ENCODE measurements at regions not wholly inside any gene's neighbourhood (a gene's known extent, or its start where the extent isn't known, plus 50 kb on each side); places are given as distances from the start of the nearest gene placed in this dataset.

- Mint-ChIP-seq H3K27ac (no peak overlapping the region), H3K4me3 (no peak overlapping the region), H3K4me1 (no peaks in the 10 kb centered on the region), H3K27me3 (peaks cover 0 to 3% of the 10 kb centered on the region in 2 donors), H3K36me3 (no peaks in the 10 kb centered on the region), H3K9me3 (peaks cover 3 to 5% (median 3%) of the 10 kb centered on the region in 3 donors)
- ATAC-seq (replicated peaks in 1 of 4): no peak
- Histone ChIP-seq H3K36me3 (ENCODE audit: control insufficient read depth in 2 of 2, extremely low read depth in 1 of 2, insufficient read depth in 1 of 2, low read length in 1 of 2) (no peaks in the 10 kb centered on the region), H3K27me3 (replicated peaks in 1 of 2; ENCODE audit: control insufficient read depth in 2 of 2, extremely low read depth in 1 of 2, insufficient read depth in 2 of 2, low read length in 1 of 2) (no peaks in the 10 kb centered on the region), H3K9me3 (no peaks in the 10 kb centered on the region), H3K27ac (ENCODE audit: low read length) (no peak overlapping the region), H3K4me1 (ENCODE audit: control insufficient read depth in 1 of 2, extremely low read depth in 1 of 2, insufficient read depth in 2 of 2, low read length in 2 of 2) (no peaks in the 10 kb centered on the region), H3K4me3 (ENCODE audit: control insufficient read depth in 1 of 2, extremely low read depth in 1 of 2, low read length in 1 of 2) (no peak overlapping the region)
- ChIA-PET POLR2A (no interaction called here), CTCF (no interaction called here)
- no peak for DNase-seq
These were observed 217.8 kb upstream of the ARHGEF26 start for GRCh38 chr3:153903430-153903829.

DNA sequence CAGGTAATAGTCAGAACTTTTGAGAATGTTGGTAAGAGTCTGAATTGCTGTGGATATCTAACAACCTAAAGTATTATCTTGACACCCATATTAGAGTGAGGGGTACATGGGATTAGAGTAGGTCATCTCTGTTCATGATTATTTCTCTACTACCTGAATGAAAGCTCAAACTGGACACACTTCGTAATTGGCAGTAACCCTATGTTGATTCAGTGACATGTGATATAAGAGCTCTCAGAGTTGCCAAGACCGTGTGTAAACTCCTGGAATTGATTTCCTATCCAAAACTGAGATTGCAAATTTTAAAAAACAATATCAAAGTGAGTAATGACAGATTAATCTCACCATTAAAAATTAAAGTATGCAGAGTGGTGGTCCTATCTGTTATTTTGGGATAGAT lies 214.8 kb upstream of the ARHGEF26 start:
- peaks cover 3 to 5% (median 3%) of the 10 kb centered on the region in 3 donors for H3K9me3 Mint-ChIP-seq
- no peak overlapping the region for H3K27ac Mint-ChIP-seq
- Histone ChIP-seq H3K4me1 (ENCODE audit: control insufficient read depth in 1 of 2, extremely low read depth in 1 of 2, insufficient read depth in 2 of 2, low read length in 2 of 2) (no peaks in the 10 kb centered on the region), H3K27me3 (replicated peaks in 1 of 2; ENCODE audit: control insufficient read depth in 2 of 2, extremely low read depth in 1 of 2, insufficient read depth in 2 of 2, low read length in 1 of 2) (no peaks in the 10 kb centered on the region), H3K36me3 (ENCODE audit: control insufficient read depth in 2 of 2, extremely low read depth in 1 of 2, insufficient read depth in 1 of 2, low read length in 1 of 2) (no peaks in the 10 kb centered on the region), H3K4me3 (ENCODE audit: control insufficient read depth in 1 of 2, extremely low read depth in 1 of 2, low read length in 1 of 2) (no peak overlapping the region), H3K27ac (ENCODE audit: low read length) (no peak overlapping the region), H3K9me3 (no peaks in the 10 kb centered on the region)
- WGBS (ENCODE audit: insufficient coverage): 60% methylated on average over 1 of the region's 2 CpGs
- H3K4me1 Mint-ChIP-seq: no peaks in the 10 kb centered on the region
- ATAC-seq (replicated peaks in 1 of 4) (no peak), DNase-seq (no peak)
- no peaks in the 10 kb centered on the region for H3K36me3 Mint-ChIP-seq
- no peak overlapping the region for H3K4me3 Mint-ChIP-seq
- ChIA-PET CTCF (interaction anchor here in 1 of 2 donors (0.6 kb wide), 1 partner anchor 66 kb away, joined by 3 read pairs; no protein-coding TSS in a partner anchor), POLR2A (no interaction called here)
- H3K27me3 Mint-ChIP-seq: peaks cover 0 to 9% of the 10 kb centered on the region in 2 donors

DNA sequence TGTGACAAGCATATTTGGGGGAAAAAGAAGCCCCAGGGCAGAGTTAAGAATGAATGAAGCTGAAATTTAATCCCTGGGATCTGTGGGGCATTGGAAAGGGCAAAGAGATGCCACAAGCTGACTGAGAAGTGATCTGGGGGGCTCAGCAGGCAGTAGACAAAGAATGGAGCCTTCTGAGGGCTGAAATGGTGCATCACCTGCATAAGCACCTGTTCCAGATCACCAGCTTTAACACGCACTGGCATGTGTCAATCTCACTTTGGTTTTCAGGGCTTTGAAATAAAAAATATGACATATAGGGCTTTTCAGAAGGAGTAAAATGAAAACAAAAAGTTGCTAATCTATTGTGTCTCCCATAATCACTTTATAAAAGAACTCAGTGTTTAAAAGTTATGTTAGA lies 210.8 kb upstream of the ARHGEF26 start:
- no CpG with 5 or more reads among the region's 1 CpG for WGBS (ENCODE audit: insufficient coverage)
- ChIA-PET CTCF (no interaction called here), POLR2A (no interaction called here)
- Histone ChIP-seq H3K4me3 (ENCODE audit: control insufficient read depth in 1 of 2, extremely low read depth in 1 of 2, low read length in 1 of 2) (no peak overlapping the region), H3K9me3 (no peaks in the 10 kb centered on the region), H3K27me3 (replicated peaks in 1 of 2; ENCODE audit: control insufficient read depth in 2 of 2, extremely low read depth in 1 of 2, insufficient read depth in 2 of 2, low read length in 1 of 2) (peaks cover 0 to 9% of the 10 kb centered on the region in 2 experiments), H3K36me3 (ENCODE audit: control insufficient read depth in 2 of 2, extremely low read depth in 1 of 2, insufficient read depth in 1 of 2, low read length in 1 of 2) (no peaks in the 10 kb centered on the region), H3K4me1 (ENCODE audit: control insufficient read depth in 1 of 2, extremely low read depth in 1 of 2, insufficient read depth in 2 of 2, low read length in 2 of 2) (no peaks in the 10 kb centered on the region), H3K27ac (ENCODE audit: low read length) (no peak overlapping the region)
- DNase-seq (no peak), ATAC-seq (replicated peaks in 1 of 4) (no peak)
- H3K27me3 Mint-ChIP-seq: peaks cover 4 to 16% of the 10 kb centered on the region in 2 donors
- H3K36me3 Mint-ChIP-seq: no peaks in the 10 kb centered on the region
- no peaks in the 10 kb centered on the region for H3K4me1 Mint-ChIP-seq
- H3K4me3 Mint-ChIP-seq: no peak overlapping the region
- no peak overlapping the region for H3K27ac Mint-ChIP-seq
- no peaks in the 10 kb centered on the region for H3K9me3 Mint-ChIP-seq

GRCh38 chr3:153911116-153911515 lies 210.1 kb upstream of the ARHGEF26 start:
- Histone ChIP-seq H3K27me3 (replicated peaks in 1 of 2; ENCODE audit: control insufficient read depth in 2 of 2, extremely low read depth in 1 of 2, insufficient read depth in 2 of 2, low read length in 1 of 2) (peaks cover 0 to 9% of the 10 kb centered on the region in 2 experiments), H3K9me3 (no peaks in the 10 kb centered on the region), H3K4me1 (ENCODE audit: control insufficient read depth in 1 of 2, extremely low read depth in 1 of 2, insufficient read depth in 2 of 2, low read length in 2 of 2) (no peaks in the 10 kb centered on the region), H3K36me3 (ENCODE audit: control insufficient read depth in 2 of 2, extremely low read depth in 1 of 2, insufficient read depth in 1 of 2, low read length in 1 of 2) (no peaks in the 10 kb centered on the region), H3K27ac (ENCODE audit: low read length) (no peak overlapping the region), H3K4me3 (ENCODE audit: control insufficient read depth in 1 of 2, extremely low read depth in 1 of 2, low read length in 1 of 2) (no peak overlapping the region)
- ChIA-PET CTCF (no interaction called here), POLR2A (no interaction called here)
- DNase-seq (no peak), ATAC-seq (replicated peaks in 1 of 4) (no peak)
- Mint-ChIP-seq H3K9me3 (no peaks in the 10 kb centered on the region), H3K4me1 (no peaks in the 10 kb centered on the region), H3K27ac (no peak overlapping the region), H3K4me3 (no peak overlapping the region), H3K27me3 (peaks cover 6 to 17% of the 10 kb centered on the region in 2 donors), H3K36me3 (no peaks in the 10 kb centered on the region)
- WGBS (ENCODE audit: insufficient coverage): no CpG with 5 or more reads among the region's 2 CpGs

GRCh38 chr3:153919773-153920172 lies 201.4 kb upstream of the ARHGEF26 start:
- ATAC-seq (replicated peaks in 1 of 4): no peak
- H3K36me3 ChIP-seq (ENCODE audit: control insufficient read depth in 2 of 2, extremely low read depth in 1 of 2, insufficient read depth in 1 of 2, low read length in 1 of 2): no peaks in the 10 kb centered on the region
- no peaks in the 10 kb centered on the region for H3K4me1 Mint-ChIP-seq
- H3K9me3 ChIP-seq: no peaks in the 10 kb centered on the region
- WGBS (ENCODE audit: insufficient coverage): no CpG with 5 or more reads among the region's 1 CpG
- H3K4me3 ChIP-seq (ENCODE audit: control insufficient read depth in 1 of 2, extremely low read depth in 1 of 2, low read length in 1 of 2): no peak overlapping the region
- H3K36me3 Mint-ChIP-seq: no peaks in the 10 kb centered on the region
- no peak overlapping the region for H3K4me3 Mint-ChIP-seq
- no peaks in the 10 kb centered on the region for H3K9me3 Mint-ChIP-seq
- POLR2A ChIA-PET: no interaction called here
- H3K27ac Mint-ChIP-seq: no peak overlapping the region
- CTCF ChIA-PET: no interaction called here
- no peak overlapping the region for H3K27ac ChIP-seq (ENCODE audit: low read length)
- no peaks in the 10 kb centered on the region for H3K4me1 ChIP-seq (ENCODE audit: control insufficient read depth in 1 of 2, extremely low read depth in 1 of 2, insufficient read depth in 2 of 2, low read length in 2 of 2)
- peaks cover 12 to 21% of the 10 kb centered on the region in 2 donors for H3K27me3 Mint-ChIP-seq
- H3K27me3 ChIP-seq (replicated peaks in 1 of 2; ENCODE audit: control insufficient read depth in 2 of 2, extremely low read depth in 1 of 2, insufficient read depth in 2 of 2, low read length in 1 of 2): peaks cover 0 to 2% of the 10 kb centered on the region in 2 experiments
- DNase-seq: no peak

DNA sequence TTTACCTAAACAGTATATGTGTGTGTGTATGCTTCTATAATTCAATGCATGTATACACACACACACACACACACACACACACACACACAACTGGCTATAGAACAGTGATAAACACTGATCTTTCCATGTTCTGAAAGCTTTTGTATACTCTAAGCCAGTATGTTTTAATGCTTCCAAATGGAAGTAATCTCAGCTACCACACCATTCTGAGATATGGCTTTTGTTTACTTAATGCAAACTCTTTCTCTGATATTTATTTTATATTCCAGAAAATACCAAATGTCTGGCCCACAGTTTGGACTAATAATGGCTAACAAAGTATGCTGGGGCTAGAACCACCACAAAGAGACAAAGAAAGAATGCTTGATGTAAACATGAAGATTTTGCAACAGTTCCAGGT lies 199.4 kb upstream of the ARHGEF26 start:
- Histone ChIP-seq H3K4me3 (ENCODE audit: control insufficient read depth in 1 of 2, extremely low read depth in 1 of 2, low read length in 1 of 2) (no peak overlapping the region), H3K27ac (ENCODE audit: low read length) (no peak overlapping the region), H3K27me3 (replicated peaks in 1 of 2; ENCODE audit: control insufficient read depth in 2 of 2, extremely low read depth in 1 of 2, insufficient read depth in 2 of 2, low read length in 1 of 2) (peaks cover 0 to 2% of the 10 kb centered on the region in 2 experiments), H3K4me1 (ENCODE audit: control insufficient read depth in 1 of 2, extremely low read depth in 1 of 2, insufficient read depth in 2 of 2, low read length in 2 of 2) (no peaks in the 10 kb centered on the region), H3K9me3 (no peaks in the 10 kb centered on the region), H3K36me3 (ENCODE audit: control insufficient read depth in 2 of 2, extremely low read depth in 1 of 2, insufficient read depth in 1 of 2, low read length in 1 of 2) (no peaks in the 10 kb centered on the region)
- no peak for DNase-seq
- no peaks in the 10 kb centered on the region for H3K9me3 Mint-ChIP-seq
- ATAC-seq (replicated peaks in 1 of 4): no peak
- no peaks in the 10 kb centered on the region for H3K4me1 Mint-ChIP-seq
- H3K4me3 Mint-ChIP-seq: no peak overlapping the region
- H3K27ac Mint-ChIP-seq: no peak overlapping the region
- ChIA-PET POLR2A (no interaction called here), CTCF (no interaction called here)
- peaks cover 10 to 20% of the 10 kb centered on the region in 2 donors for H3K27me3 Mint-ChIP-seq
- H3K36me3 Mint-ChIP-seq: no peaks in the 10 kb centered on the region

DNA sequence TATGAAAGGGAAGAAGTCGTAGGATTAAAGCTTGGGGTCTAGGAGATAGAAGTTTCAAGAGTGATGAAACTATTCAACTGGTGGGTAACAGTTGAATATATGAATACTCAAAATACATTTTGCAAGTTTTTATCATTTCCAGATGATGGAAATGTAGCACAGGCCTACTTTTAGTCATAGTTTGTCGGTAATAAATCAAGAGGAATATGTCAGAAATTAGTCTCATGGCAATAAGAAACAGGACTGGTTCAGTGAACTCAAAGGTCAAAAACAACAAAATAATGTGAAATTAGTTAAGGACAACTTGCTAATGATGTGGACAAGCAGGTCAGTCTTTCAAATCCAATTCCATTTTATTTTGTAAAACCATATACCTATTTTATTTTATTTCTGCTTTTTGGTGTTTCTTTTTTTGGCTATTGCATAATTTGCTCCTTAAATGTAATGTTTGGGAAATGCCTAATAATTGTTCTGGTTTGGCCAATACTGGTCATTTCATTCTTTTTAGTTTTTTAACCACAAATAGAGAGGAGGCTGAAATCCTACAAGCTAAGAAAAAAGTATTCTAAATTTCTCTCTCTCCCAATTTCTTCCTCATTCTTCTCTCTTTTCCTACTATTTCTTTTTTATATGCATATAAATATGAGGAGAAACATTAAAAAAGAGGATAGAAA lies 195.2 kb upstream of the ARHGEF26 start:
- Mint-ChIP-seq H3K36me3 (no peaks in the 10 kb centered on the region), H3K4me1 (no peaks in the 10 kb centered on the region), H3K27me3 (peaks cover 9 to 13% of the 10 kb centered on the region in 2 donors), H3K27ac (no peak overlapping the region), H3K4me3 (no peak overlapping the region), H3K9me3 (no peaks in the 10 kb centered on the region)
- no peak overlapping the region for H3K4me3 ChIP-seq (ENCODE audit: control insufficient read depth in 1 of 2, extremely low read depth in 1 of 2, low read length in 1 of 2)
- DNase-seq (no peak), ATAC-seq (replicated peaks in 1 of 4) (no peak)
- WGBS (ENCODE audit: insufficient coverage): 80% methylated on average over 1 of the region's 2 CpGs
- H3K27me3 ChIP-seq (replicated peaks in 1 of 2; ENCODE audit: control insufficient read depth in 2 of 2, extremely low read depth in 1 of 2, insufficient read depth in 2 of 2, low read length in 1 of 2): peaks cover 0 to 2% of the 10 kb centered on the region in 2 experiments
- ChIA-PET CTCF (no interaction called here), POLR2A (no interaction called here)
- H3K36me3 ChIP-seq (ENCODE audit: control insufficient read depth in 2 of 2, extremely low read depth in 1 of 2, insufficient read depth in 1 of 2, low read length in 1 of 2): no peaks in the 10 kb centered on the region
- no peaks in the 10 kb centered on the region for H3K4me1 ChIP-seq (ENCODE audit: control insufficient read depth in 1 of 2, extremely low read depth in 1 of 2, insufficient read depth in 2 of 2, low read length in 2 of 2)
- H3K27ac ChIP-seq (ENCODE audit: low read length): no peak overlapping the region
- no peaks in the 10 kb centered on the region for H3K9me3 ChIP-seq

Data from T-cell (primary cell).